Astrocyte (in vitro differentiated cells and primary cell): ENCODE measurements at regions not wholly inside any gene's neighbourhood (a gene's known extent, or its start where the extent isn't known, plus 50 kb on each side); places are given as distances from the start of the nearest gene placed in this dataset.

ENCODE experiments used
- DNase-seq: peaks from one replicate; pipeline ENCODE4 v3.0.0-alpha.2; 2010; ENCODE audit warnings: low read depth
- FAIRE-seq: peaks from 2 replicates; lab custom pipeline; 2011; peaks lifted over from hg19 to GRCh38; lab: Jason Lieb, UNC
- H2AFZ ChIP-seq: 2 replicates; pipeline ENCODE4 v1.6.0; 2012; ENCODE audit warnings: low read depth, low read length, inconsistent platforms
- H3K27ac ChIP-seq: 2 replicates; pipeline ENCODE4 v1.5.1; 2011; ENCODE audit warnings: low read depth, low read length, inconsistent platforms
- H3K27me3 ChIP-seq: 2 replicates; pipeline ENCODE4 v1.6.0; 2011; ENCODE audit warnings: low read length, inconsistent platforms; ENCODE audit not compliant: insufficient read depth
- H3K36me3 ChIP-seq: 2 replicates; pipeline ENCODE4 v1.5.1; 2011; ENCODE audit warnings: low read length, inconsistent platforms; ENCODE audit not compliant: insufficient read depth
- H3K4me1 ChIP-seq: 2 replicates; pipeline ENCODE4 v1.5.1; 2011; ENCODE audit warnings: low read length, inconsistent platforms; ENCODE audit not compliant: insufficient read depth
- H3K4me2 ChIP-seq: 2 replicates; pipeline ENCODE4 v1.6.0; 2012; ENCODE audit warnings: low read length, inconsistent platforms
- H3K4me3 ChIP-seq: 2 replicates; pipeline ENCODE4 v1.5.1; 2011; ENCODE audit warnings: low read depth, mild to moderate bottlenecking, low read length, inconsistent platforms; ENCODE audit not compliant: insufficient read depth
- H3K79me2 ChIP-seq: 2 replicates; pipeline ENCODE4 v1.6.0; 2012; ENCODE audit warnings: mild to moderate bottlenecking, low read length, inconsistent platforms; ENCODE audit not compliant: insufficient read depth
- H3K9ac ChIP-seq: 2 replicates; pipeline ENCODE4 v1.6.0; 2012; ENCODE audit warnings: mild to moderate bottlenecking, low read length, inconsistent platforms
- H3K9me3 ChIP-seq: 2 replicates; pipeline ENCODE4 v1.5.1; 2012; ENCODE audit warnings: low read depth, mild to moderate bottlenecking, low read length, inconsistent platforms; ENCODE audit not compliant: insufficient read depth
- H4K20me1 ChIP-seq: 2 replicates; pipeline ENCODE4 v1.6.0; 2012; ENCODE audit warnings: low read length, inconsistent platforms; ENCODE audit not compliant: insufficient read depth
- H3K27ac Mint-ChIP-seq: one replicate; pipeline ENCODE4 v1.8.0; 2021; ENCODE audit warnings: mild to moderate bottlenecking, mixed read lengths; ENCODE audit not compliant: unreplicated experiment
- H3K27me3 Mint-ChIP-seq: one replicate; pipeline ENCODE4 v1.8.0; 2021; ENCODE audit warnings: low read depth, mixed read lengths; ENCODE audit not compliant: unreplicated experiment
- H3K36me3 Mint-ChIP-seq: one replicate; pipeline ENCODE4 v1.8.0; 2021; ENCODE audit warnings: low read depth, mixed read lengths; ENCODE audit not compliant: unreplicated experiment
- H3K4me1 Mint-ChIP-seq: one replicate; pipeline ENCODE4 v1.8.0; 2021; ENCODE audit warnings: low read depth, mixed read lengths; ENCODE audit not compliant: unreplicated experiment
- H3K4me3 Mint-ChIP-seq: one replicate; pipeline ENCODE4 v1.8.0; 2021; ENCODE audit warnings: mild to moderate bottlenecking, moderate library complexity, mixed read lengths; ENCODE audit not compliant: unreplicated experiment
- H3K9me3 Mint-ChIP-seq: one replicate; pipeline ENCODE4 v1.8.0; 2021; ENCODE audit warnings: mild to moderate bottlenecking, mixed read lengths; ENCODE audit not compliant: unreplicated experiment
- CTCF ChIP-seq: IDR thresholded peaks from 2 replicates; pipeline ENCODE4 v1.5.1; 2011; ENCODE audit warnings: low read depth, mild to moderate bottlenecking, inconsistent platforms, low read length, moderate library complexity; ENCODE audit not compliant: insufficient read depth
- EZH2 ChIP-seq: IDR thresholded peaks from 2 replicates; pipeline ENCODE4 v1.6.1; 2012; ENCODE audit warnings: mild to moderate bottlenecking, low read length, inconsistent platforms; ENCODE audit not compliant: insufficient read depth

GRCh38 chr15:57816599-57816998 lies 110.1 kb downstream of the POLR2M start:
- Mint-ChIP-seq H3K27ac (no peak overlapping the region), H3K4me3 (no peak overlapping the region), H3K4me1 (peaks cover 6% of the 10 kb centered on the region), H3K9me3 (peaks cover 7% of the 10 kb centered on the region), H3K27me3 (peaks cover 7% of the 10 kb centered on the region), H3K36me3 (no peaks in the 10 kb centered on the region)
- Histone ChIP-seq H2AFZ (no peak overlapping the region), H3K9me3 (no peaks in the 10 kb centered on the region), H3K4me2 (no peak overlapping the region), H3K27me3 (peaks cover 2% of the 10 kb centered on the region), H3K9ac (no peak overlapping the region), H3K79me2 (no peaks in the 10 kb centered on the region), H3K27ac (no peak overlapping the region), H3K36me3 (no peaks in the 10 kb centered on the region), H3K4me3 (no peak overlapping the region), H3K4me1 (peaks cover 5% of the 10 kb centered on the region), H4K20me1 (no peaks in the 10 kb centered on the region)
- FAIRE-seq (no peak), DNase-seq (no peak)
- TF ChIP-seq EZH2 = no peak

- peaks cover 10% of the 10 kb centered on the region for H3K4me1 Mint-ChIP-seq
- no peak overlapping the region for H3K27ac Mint-ChIP-seq
- FAIRE-seq (no peak), DNase-seq (no peak)
- peak overlapping the region; percentile 52 for H3K4me2 ChIP-seq
- no peak overlapping the region for H3K27ac ChIP-seq
- no peaks in the 10 kb centered on the region for H4K20me1 ChIP-seq
- peaks cover 5% of the 10 kb centered on the region for H3K4me1 ChIP-seq
- H3K27me3 ChIP-seq = peaks cover 2% of the 10 kb centered on the region
- H3K9me3 Mint-ChIP-seq = peaks cover 7% of the 10 kb centered on the region
- no peak overlapping the region for H3K4me3 Mint-ChIP-seq
- no peak overlapping the region for H3K9ac ChIP-seq
- no peak overlapping the region for H3K4me3 ChIP-seq
- no peaks in the 10 kb centered on the region for H3K79me2 ChIP-seq
- H3K36me3 Mint-ChIP-seq = no peaks in the 10 kb centered on the region
- H2AFZ ChIP-seq = no peak overlapping the region
- no peaks in the 10 kb centered on the region for H3K9me3 ChIP-seq
- TF ChIP-seq CTCF = no peak
- TF ChIP-seq EZH2 = no peak
- H3K27me3 Mint-ChIP-seq = peaks cover 7% of the 10 kb centered on the region
- no peaks in the 10 kb centered on the region for H3K36me3 ChIP-seq
Measured at GRCh38 chr15:57819646-57820045, 113.1 kb downstream of the POLR2M start.

- DNase-seq (peak; percentile 23), FAIRE-seq (no peak)
- Histone ChIP-seq H3K9me3 (no peaks in the 10 kb centered on the region), H4K20me1 (no peaks in the 10 kb centered on the region), H3K27ac (no peak overlapping the region), H3K4me1 (peaks cover 5% of the 10 kb centered on the region), H3K4me2 (peak overlapping the region; percentile 52), H3K36me3 (no peaks in the 10 kb centered on the region), H3K9ac (no peak overlapping the region), H3K4me3 (no peak overlapping the region), H3K79me2 (no peaks in the 10 kb centered on the region), H3K27me3 (peaks cover 2% of the 10 kb centered on the region), H2AFZ (no peak overlapping the region)
- TF ChIP-seq CTCF (no peak), EZH2 (no peak)
- peaks cover 10% of the 10 kb centered on the region for H3K27me3 Mint-ChIP-seq
- H3K36me3 Mint-ChIP-seq = no peaks in the 10 kb centered on the region
- H3K27ac Mint-ChIP-seq = no peak overlapping the region
- H3K9me3 Mint-ChIP-seq = peaks cover 7% of the 10 kb centered on the region
- no peak overlapping the region for H3K4me3 Mint-ChIP-seq
- H3K4me1 Mint-ChIP-seq = peaks cover 10% of the 10 kb centered on the region
Measured at GRCh38 chr15:57820119-57820518, 113.6 kb downstream of the POLR2M start.
